ENCODE measurements at regions not wholly inside any gene's neighbourhood (a gene's known extent, or its start where the extent isn't known, plus 50 kb on each side); places are given as distances from the start of the nearest gene placed in this dataset.

DNA sequence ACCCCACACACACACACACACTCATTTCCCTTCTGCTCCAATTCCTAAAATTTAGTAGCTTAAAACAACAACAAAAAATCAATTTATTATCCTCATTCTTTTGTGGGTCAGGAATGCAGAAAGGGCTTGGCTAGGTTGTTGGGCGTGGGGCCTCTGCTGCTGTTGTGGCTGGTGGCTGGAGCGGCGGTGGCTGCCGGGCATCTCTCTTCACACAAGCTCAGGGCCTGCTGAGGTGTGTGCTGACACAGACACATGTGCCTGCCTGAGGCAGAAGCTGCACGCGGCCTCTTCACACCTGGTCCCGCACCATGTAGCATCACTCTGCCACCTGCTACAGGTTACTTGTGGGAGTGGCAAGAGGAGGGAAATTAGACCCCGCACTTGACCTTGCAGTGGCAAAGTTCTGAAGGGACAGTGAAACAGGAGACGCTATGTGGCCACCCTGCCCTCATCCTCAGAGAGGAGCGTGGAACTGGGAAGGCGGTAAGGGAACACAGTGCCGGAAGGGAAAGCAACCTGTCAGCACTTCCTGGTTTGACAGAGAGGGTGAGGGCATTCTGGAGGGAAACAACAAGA is 64.0 kb upstream of the PRR20G start:
- TF ChIP-seq CTCF (IDR thresholded peaks at IDR 0.05; ENCODE audit: low read depth, low read length), result no peak
- TF ChIP-seq EZH2phosphoT487 (IDR thresholded peaks at IDR 0.05; ENCODE audit: low read depth), result no peak
